ENCODE measurements at regions not wholly inside any gene's neighbourhood (a gene's known extent, or its start where the extent isn't known, plus 50 kb on each side); places are given as distances from the start of the nearest gene placed in this dataset.
"Not testable (repeated sequence)": the region's sequence is repeated elsewhere in the genome, so short reads cannot be mapped to it uniquely, and the experiment has no call there.

GRCh38 chr6:121876721-121877120, 441.3 kb downstream of the GJA1 start:
- no peak for DNase-seq (ENCODE audit: low spot score)

GRCh38 chr6:121879149-121879548, 443.7 kb downstream of the GJA1 start:
- no peak for DNase-seq (ENCODE audit: low spot score)

DNA sequence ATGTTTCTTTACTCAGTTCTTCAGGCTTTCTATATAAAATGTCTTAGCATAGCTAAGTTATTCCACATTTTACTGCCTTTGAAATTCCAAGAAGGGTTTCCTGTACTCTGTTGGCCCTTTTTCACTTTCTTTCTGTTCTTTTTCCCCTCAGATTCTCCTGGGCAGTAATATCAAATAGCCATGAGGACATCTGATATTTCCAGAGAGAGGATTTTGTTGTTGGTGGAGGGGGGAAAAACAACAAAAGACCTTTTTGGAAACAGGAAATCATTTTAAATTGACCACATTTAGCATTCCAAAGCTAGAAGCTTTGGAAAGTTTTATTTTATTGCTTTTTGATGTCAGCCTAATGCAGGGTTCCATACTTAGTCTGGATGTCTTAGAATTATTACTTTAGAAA, 445.4 kb downstream of the GJA1 start:
- DNase-seq (ENCODE audit: low spot score), result no peak

DNA sequence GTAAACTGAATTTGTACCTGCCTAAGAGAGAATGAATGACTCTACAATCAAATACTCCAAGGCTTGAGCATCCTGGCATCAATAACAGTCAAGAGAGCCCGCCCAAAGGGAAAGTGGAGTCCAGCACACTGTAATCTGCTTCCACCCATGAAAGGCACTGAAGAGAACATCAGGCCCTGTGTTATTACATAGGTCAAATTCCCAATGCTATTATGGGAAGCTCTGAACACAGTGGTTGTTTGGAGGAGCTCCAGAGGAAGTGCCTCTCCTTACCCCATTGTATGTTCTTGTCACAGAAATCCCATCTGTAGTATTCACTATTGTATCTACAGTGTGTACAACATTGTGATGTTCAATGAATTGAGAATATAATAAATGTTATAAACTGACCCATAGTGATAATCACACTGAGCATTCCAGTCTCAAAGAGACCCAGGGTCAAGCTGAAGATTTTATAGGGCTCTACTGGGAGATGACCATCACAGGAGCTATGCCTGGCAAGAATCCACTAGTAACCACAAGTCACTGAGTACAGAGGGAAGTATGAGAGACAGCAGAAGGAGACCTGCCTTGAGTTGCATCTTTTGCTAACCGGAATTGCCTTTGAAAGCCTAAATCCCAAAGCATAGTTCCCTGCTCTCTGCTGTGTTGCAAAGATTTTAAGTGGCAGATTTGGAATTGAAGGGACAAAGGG, 446.7 kb downstream of the GJA1 start:
- no peak for DNase-seq (ENCODE audit: low spot score)

DNA sequence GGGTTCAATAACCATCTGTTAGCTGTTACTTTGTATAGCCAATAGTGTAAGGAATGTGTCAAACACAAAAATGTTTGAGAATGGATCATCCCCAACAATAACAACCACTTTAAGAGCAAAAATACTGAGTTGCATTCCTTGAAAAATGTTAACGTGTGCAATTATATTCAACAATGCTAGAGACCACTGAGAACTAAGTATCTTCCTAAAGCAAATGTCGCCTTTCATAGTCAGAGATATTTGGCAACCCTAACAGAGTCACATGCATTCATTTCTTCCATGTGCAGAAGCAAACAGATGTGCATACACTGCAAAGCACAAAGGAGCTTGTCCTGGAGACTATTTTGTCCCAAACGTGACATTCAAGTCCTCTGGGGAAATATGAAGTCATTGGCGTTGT, 448.6 kb downstream of the GJA1 start:
- DNase-seq (ENCODE audit: low spot score), result no peak

- no peak for DNase-seq (ENCODE audit: low spot score)
These were observed 449.2 kb downstream of the GJA1 start for GRCh38 chr6:121884620-121885019.

- no peak for DNase-seq (ENCODE audit: low spot score)
These were observed 450.1 kb downstream of the GJA1 start for GRCh38 chr6:121885399-121886152.

DNA sequence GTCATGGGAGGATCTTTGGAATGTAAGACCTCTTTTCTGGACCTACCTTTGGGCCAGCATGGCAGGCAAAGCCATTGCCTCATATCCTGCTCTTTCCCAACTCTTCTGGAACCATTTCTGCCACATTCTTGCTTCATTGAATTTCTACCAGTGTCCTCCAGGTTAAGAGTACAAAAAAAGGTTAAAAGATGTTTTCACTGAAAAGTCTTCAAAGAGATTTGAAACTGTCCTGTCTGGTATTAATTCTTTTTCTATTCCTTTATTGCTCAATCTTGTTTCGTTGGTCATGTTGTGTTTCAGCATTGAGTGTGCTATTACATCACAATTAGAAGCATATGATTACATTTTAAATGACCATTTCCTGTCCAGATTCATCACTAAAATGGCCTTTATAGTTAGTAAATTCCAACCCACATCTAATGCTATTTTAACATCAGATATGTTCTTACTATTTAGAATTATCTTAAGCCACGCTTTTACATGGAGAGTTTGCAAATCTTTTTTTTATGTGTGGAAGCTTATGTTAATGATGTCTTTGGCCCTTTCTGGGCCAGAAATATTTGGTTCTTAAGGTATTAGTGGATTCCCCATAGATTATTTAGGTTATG, 450.9 kb downstream of the GJA1 start:
- DNase-seq (ENCODE audit: low spot score), result no peak

GRCh38 chr6:121887724-121888123, 452.3 kb downstream of the GJA1 start:
- DNase-seq (ENCODE audit: low spot score), result no peak

DNA sequence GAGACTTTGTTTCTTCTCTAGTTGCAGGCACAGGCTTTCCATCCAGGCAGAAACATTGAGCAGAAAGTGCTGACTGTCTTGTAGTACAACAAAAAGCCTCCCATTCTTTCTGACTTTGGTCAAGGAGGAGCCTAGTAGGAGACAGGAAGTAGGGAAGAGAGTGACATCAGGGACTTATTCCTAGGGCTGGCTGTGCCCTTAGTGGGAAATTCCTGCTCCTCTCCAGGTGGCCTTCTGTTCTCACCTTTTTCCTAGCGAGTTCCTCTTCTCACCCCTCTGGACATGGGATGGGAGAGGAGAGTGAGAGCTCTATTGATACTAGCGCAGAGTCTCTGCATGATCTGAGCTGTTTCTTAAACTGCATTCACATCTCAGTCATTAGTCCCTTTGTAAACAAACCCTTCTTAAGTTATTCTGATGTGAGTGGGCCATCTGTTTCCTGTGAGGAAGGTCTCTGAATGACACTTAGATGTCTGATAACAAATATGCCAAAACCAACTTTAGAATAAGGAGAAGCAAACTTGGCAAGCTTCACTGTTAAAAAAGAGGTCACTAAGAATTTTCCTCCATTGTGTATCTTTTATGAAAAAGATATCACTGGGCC, 455.0 kb downstream of the GJA1 start:
- no peak for DNase-seq (ENCODE audit: low spot score)

DNA sequence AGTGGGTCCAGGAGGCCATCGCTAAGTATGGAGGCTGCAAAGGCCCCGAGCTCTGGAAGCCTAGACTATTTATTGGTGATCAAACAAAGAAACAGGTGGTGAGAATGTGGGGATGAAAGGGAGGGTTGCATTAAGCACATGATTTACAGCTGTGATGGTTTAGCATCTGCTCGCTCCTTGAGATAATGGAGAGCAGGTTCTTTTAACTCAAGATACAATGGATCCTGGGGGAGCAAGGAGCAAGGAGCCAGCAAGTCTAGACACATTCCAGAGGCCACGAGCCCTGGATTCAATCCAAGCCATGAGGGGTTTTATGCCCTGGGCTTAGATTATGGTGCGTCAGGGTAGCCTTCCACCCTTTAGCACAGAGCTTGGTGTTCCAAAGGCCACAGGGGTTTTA, 460.3 kb downstream of the GJA1 start:
- not testable (repeated sequence) for DNase-seq (ENCODE audit: low spot score)

DNA sequence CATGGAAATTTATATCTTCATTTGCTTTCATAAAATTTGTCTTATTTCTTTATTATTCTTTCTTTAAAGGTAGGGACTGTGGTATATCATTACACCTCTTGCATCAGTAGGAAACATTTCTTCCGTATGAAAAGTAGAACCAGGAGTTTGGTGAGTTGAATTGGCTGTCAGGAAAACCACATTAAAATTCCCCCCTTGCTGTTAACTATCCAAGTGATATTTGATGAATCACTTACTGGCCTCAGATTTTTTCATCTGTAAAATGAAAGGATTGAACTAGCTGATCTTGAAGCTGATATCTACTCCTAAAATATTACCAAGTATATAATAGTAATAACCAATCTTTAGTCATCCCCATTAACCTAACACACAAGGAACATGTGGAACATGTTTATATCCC, 460.9 kb downstream of the GJA1 start:
- no peak for DNase-seq (ENCODE audit: low spot score)

DNA sequence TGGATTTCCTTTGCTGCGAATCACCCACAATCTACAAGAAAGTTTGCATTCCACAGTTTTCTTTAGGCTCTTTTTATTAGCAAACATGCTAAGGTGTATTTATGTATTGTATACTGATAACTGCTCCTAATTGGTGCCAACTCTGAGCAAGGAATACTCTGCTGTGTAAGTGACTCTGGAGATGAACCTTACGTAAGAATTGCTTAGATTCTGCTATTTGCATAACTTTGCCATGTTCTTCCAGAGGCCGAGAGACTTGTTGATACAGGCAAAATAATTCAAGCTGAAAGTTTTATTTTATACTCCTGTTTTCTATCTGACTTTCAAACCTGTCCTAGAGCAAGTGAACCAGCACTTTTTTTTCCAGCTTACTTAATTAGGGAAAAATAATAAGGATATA, 461.3 kb downstream of the GJA1 start:
- no peak for DNase-seq (ENCODE audit: low spot score)

GRCh38 chr6:121897337-121897760, 461.9 kb downstream of the GJA1 start:
- no peak for DNase-seq (ENCODE audit: low spot score)

DNA sequence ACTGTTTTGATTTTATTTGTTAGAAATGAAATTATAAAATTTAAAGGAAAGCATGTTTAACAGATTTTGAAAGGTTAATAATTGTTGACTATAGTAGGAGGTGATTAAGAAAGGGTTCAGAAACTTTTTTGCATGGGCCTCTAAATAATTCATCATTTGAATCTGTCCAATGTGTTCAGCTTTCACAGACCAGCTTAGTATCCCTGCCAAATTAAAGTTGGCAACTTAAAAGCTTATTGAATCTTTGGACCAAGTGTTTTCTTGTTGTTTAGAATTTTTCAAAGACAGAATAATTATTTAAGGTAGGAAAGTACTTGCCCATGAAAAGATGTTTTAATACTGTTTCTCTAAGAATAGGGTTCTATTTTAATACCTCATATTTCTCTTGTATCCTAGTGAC, 466.0 kb downstream of the GJA1 start:
- no peak for DNase-seq (ENCODE audit: low spot score)

DNA sequence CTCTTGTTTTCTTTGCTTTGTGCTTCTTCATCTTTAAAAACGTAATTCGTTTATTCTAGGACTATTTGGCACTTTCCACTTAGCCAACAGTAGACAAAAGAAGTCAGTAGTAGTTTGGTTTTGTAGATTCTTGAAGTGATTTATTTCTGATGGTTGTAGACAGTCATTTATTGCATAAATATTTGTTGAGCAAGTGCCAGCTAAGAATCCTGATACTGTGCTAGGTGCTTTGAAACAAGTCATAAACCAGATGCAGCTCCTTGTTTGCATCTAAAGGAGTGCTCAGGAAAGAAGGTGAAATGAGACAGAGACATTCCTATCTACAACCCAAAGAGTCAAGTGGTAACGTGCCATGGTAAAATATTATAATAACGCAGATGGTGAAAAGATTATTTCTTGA, 469.1 kb downstream of the GJA1 start:
- DNase-seq (ENCODE audit: low spot score), result no peak

DNA sequence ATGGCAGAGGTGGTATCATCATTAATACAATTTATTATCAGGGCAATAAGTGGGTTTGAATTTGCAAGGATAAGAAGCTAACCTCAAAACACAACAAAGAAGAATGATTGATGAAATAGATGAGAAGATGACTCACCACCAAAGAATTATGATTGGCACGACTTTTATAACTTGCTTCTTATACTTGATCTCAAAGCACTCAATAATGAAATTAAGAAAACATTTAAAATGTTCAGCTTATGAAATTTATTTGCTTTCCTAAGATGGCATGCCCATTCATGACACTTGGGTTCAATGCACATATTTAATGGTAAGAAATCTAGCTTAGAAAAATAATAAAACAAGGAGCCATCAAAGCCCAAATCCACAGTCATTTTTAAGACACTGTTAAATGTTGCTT, 477.5 kb downstream of the GJA1 start:
- no peak for DNase-seq (ENCODE audit: low spot score)

DNA sequence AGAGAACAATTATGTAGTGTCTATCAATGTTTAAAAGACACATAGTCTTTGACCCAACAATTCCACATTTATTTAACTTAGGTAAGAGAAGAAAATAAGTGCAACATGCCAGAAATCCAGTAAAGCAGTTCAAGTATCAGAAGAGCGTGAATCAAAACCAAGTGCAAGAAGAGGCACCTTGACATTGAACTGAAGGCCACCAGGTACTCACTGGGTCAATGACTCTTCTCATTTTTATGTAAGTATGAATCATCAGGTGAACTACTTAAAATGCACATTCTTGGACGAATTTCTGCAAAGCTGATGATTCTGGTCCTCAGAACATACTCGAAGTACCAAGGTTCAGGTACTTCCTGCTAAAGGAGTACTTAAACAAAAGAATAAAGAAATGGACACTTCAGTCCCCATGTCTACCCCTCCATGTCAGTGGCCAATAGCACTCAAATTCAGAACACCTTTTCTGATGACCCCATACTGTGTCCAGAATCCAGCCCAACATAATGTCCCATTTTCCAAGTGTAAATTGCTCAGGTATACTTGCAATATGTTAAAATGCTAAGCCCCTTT, 481.9 kb downstream of the GJA1 start:
- DNase-seq (ENCODE audit: low spot score), result no peak

DNA sequence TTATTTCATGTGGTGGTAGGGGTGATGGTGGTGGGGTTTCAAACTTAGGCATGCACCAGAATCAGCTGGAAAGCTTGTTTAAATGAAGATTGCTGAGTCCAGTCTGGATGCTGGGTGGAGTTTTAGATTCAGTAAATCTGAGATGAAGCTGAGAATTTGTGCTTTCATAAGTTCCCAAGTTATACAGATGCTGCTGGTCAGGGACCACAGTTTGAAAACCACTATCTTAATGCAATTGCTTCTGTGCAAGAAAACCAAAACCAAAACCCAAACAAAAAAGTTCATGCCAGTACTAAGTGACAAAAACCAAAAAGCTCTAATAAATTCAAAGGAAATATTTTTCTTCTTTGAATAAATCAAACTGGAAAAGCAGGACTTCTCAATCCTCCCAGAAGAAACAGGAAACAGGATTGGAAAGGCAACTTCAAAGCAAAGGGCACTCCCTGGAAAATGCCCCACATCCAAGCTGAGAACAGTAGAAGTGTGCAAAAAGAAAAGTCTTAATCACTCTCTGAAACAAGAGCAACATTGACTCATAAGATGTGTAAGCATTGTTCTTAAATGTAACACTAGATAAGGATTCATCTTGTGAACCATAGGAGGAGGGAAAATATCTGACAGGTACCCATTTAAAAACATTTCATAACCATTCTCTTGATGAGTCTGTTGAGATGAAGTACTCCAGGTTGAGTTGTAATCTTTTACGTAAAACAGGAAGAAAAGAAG, 481.5 kb upstream of the HSF2 start:
- no peak for DNase-seq (ENCODE audit: low spot score)

GRCh38 chr6:121920616-121921015, 478.8 kb upstream of the HSF2 start:
- no peak for DNase-seq (ENCODE audit: low spot score)

- no peak for DNase-seq (ENCODE audit: low spot score)
These were observed 474.4 kb upstream of the HSF2 start for GRCh38 chr6:121925024-121925423.
